Lower leg skin (tissue), 4 donors: ENCODE measurements at regions not wholly inside any gene's neighbourhood (a gene's known extent, or its start where the extent isn't known, plus 50 kb on each side); places are given as distances from the start of the nearest gene placed in this dataset.

Source experiments
- DNase-seq, 2 donors: peaks; one replicate each; pipeline ENCODE4 v3.0.0-alpha.2; 2019; ENCODE audit warnings: low spot score in 2 of 2
- H3K4me3 ChIP-seq: fragments of 200-600 bp; sonication (generic); 2 replicates; pipeline ENCODE4 v1.5.1; 2017; ENCODE audit warnings: mild to moderate bottlenecking, low read depth; ENCODE audit not compliant: poor library complexity, severe bottlenecking
- POLR2A ChIP-seq, 2 donors: fragments of 450-650 bp; IDR thresholded peaks; one replicate each; pipeline ENCODE4 v1.6.1; 2016 to 2017; ENCODE audit warnings: antibody characterized with exemption in 2 of 2, mild to moderate bottlenecking in 1 of 2, moderate library complexity in 1 of 2
- WGBS, 2 donors: methylation state at CpG; one replicate each; pipeline ENCODE4 v1.1.5; 2018; 5-methylcytosine and 5-hydroxymethylcytosine counted together
- intact Hi-C: fragments of 100-400 bp; cut with DNase I; formaldehyde crosslinking; loops from one replicate; pipeline ENCODE4 v1.15.0; 2023; ENCODE audit warnings: low total_unique reads
- TF ChIP-seq, protein P1 (sequence below), 3 donors: fragments of 450-650 bp; IDR thresholded peaks; one replicate each; pipeline ENCODE4 v1.5.1; 2016; ENCODE audit warnings: antibody characterized with exemption in 3 of 3, mild to moderate bottlenecking in 3 of 3, moderate library complexity in 2 of 3

GRCh38 chr11:15526032-15526431 is 411.3 kb downstream of the INSC start:
- no peak overlapping the region for H3K4me3 ChIP-seq
- DNase-seq, result no peak
- intact Hi-C loops, result no loop called here
- no peak for TF ChIP-seq POLR2A (IDR thresholded peaks at IDR 0.05)
- TF ChIP-seq, protein P1, sequence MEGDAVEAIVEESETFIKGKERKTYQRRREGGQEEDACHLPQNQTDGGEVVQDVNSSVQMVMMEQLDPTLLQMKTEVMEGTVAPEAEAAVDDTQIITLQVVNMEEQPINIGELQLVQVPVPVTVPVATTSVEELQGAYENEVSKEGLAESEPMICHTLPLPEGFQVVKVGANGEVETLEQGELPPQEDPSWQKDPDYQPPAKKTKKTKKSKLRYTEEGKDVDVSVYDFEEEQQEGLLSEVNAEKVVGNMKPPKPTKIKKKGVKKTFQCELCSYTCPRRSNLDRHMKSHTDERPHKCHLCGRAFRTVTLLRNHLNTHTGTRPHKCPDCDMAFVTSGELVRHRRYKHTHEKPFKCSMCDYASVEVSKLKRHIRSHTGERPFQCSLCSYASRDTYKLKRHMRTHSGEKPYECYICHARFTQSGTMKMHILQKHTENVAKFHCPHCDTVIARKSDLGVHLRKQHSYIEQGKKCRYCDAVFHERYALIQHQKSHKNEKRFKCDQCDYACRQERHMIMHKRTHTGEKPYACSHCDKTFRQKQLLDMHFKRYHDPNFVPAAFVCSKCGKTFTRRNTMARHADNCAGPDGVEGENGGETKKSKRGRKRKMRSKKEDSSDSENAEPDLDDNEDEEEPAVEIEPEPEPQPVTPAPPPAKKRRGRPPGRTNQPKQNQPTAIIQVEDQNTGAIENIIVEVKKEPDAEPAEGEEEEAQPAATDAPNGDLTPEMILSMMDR (IDR thresholded peaks at IDR 0.05), result no peak
- WGBS, 2 donors, result 82 to 90% methylated on average over 2 of the region's 2 CpGs

- no peak for TF ChIP-seq POLR2A (IDR thresholded peaks at IDR 0.05)
- TF ChIP-seq, protein P1 (IDR thresholded peaks at IDR 0.05), result no peak
- DNase-seq, result no peak
- H3K4me3 ChIP-seq, result no peak overlapping the region
- intact Hi-C loops, result no loop called here
- 71% methylated on average over 2 of the region's 2 CpGs for WGBS, 2 donors
Observed at GRCh38 chr11:15526859-15527450, 412.2 kb downstream of the INSC start.

DNA sequence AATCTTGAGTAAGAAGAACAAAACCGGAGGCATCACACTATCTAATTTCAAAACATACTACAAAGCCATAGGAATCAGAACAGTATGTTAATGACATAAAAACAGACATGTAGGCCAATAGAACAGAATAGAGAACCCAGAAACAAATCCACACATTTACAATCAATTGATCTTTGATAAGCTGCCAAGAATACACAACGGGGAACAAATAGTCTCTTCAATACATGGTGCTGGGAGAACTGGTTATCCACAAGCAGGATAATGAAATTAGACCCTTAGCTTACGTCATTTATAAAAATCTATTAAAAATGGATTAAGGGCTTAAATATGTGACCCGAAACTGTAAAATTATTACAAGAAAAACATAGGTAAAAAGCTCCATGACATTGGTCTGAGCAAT is 417.7 kb downstream of the INSC start:
- no peak overlapping the region for H3K4me3 ChIP-seq
- intact Hi-C loops, result no loop called here
- DNase-seq, result no peak
- TF ChIP-seq, protein P1 (IDR thresholded peaks at IDR 0.05), result no peak
- WGBS, 2 donors, result 84 to 88% methylated on average over 4 of the region's 4 CpGs

DNA sequence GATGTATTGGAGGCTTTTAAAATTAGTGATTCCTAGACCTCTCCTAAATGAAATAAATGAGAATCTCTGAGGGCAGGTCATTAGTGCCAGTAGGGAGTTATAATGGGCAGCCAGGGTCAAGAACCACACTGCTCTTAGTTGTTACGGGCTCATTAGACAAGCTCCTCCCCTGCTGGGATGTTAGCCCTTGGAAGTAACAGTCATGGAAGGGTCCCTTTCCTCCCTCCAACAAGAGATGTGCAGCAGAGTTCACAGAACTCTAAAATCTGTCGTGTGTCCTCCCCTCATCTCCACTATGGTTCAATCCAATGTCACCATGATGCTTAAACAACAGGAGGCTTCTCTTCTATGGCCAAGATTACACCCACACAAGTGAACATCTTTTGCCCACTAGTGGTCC is 419.5 kb downstream of the INSC start:
- no peak for DNase-seq
- intact Hi-C loops, result no loop called here
- H3K4me3 ChIP-seq, result no peak overlapping the region
- WGBS, 2 donors, result 88 to 91% methylated on average over 2 of the region's 2 CpGs
- TF ChIP-seq, protein P1 (IDR thresholded peaks at IDR 0.05), result no peak
- TF ChIP-seq POLR2A (IDR thresholded peaks at IDR 0.05), result no peak

- WGBS, 2 donors, result 80 to 86% methylated on average over 7 of the region's 7 CpGs
- H3K4me3 ChIP-seq, result no peak overlapping the region
- TF ChIP-seq POLR2A (IDR thresholded peaks at IDR 0.05), result no peak
- TF ChIP-seq, protein P1 (IDR thresholded peaks at IDR 0.05), result no peak
- no peak for DNase-seq
- intact Hi-C loops, result no loop called here
Observed at GRCh38 chr11:15535414-15535813, 420.7 kb downstream of the INSC start.

GRCh38 chr11:15536438-15536837 is 421.7 kb downstream of the INSC start:
- intact Hi-C loops, result no loop called here
- WGBS, 2 donors, result 57 to 85% methylated on average over 2 of the region's 2 CpGs
- DNase-seq, result no peak
- TF ChIP-seq POLR2A (IDR thresholded peaks at IDR 0.05), result no peak
- TF ChIP-seq, protein P1 (IDR thresholded peaks at IDR 0.05), result no peak
- H3K4me3 ChIP-seq, result no peak overlapping the region
